Calu3 (cell line): ENCODE measurements at regions not wholly inside any gene's neighbourhood (a gene's known extent, or its start where the extent isn't known, plus 50 kb on each side); places are given as distances from the start of the nearest gene placed in this dataset.

Experiments
- BruUV-seq: library from RNA; stranded (reverse); fragments of 400-500 nt; replicated peaks from 2 replicates; lab custom pipeline; 2021; lab: Mats Ljungman, UMichigan
- CTCF ChIA-PET: fragments of 300-600 bp; sonication (Branson Sonifier 250); formaldehyde crosslinking; loops from one replicate; lab custom pipeline; 2022; ENCODE audit warnings: antibody characterized with exemption; lab: Charles Lee
- DNase-seq: peaks from one replicate; pipeline ENCODE4 v3.0.0; 2022
- H3K27ac Mint-ChIP-seq: one replicate; pipeline ENCODE4 v1.8.0; 2022; ENCODE audit warnings: mixed read lengths; ENCODE audit not compliant: unreplicated experiment
- H3K27me3 Mint-ChIP-seq: one replicate; pipeline ENCODE4 v1.8.0; 2022; ENCODE audit warnings: mixed read lengths; ENCODE audit not compliant: unreplicated experiment
- H3K36me3 Mint-ChIP-seq: one replicate; pipeline ENCODE4 v1.8.0; 2022; ENCODE audit warnings: mild to moderate bottlenecking, moderate library complexity, mixed read lengths; ENCODE audit not compliant: insufficient read depth, unreplicated experiment
- H3K4me1 Mint-ChIP-seq: one replicate; pipeline ENCODE4 v1.8.0; 2022; ENCODE audit warnings: mild to moderate bottlenecking, low read depth, mixed read lengths; ENCODE audit not compliant: unreplicated experiment
- H3K4me3 Mint-ChIP-seq: one replicate; pipeline ENCODE4 v1.8.0; 2022; ENCODE audit warnings: mild to moderate bottlenecking, low read depth, moderate library complexity, mixed read lengths; ENCODE audit not compliant: unreplicated experiment
- H3K9me3 Mint-ChIP-seq: one replicate; pipeline ENCODE4 v1.8.0; 2022; ENCODE audit warnings: low read depth, mixed read lengths; ENCODE audit not compliant: unreplicated experiment
- intact Hi-C: fragments of 100-400 bp; cut with micrococcal nuclease; formaldehyde crosslinking; loops from one replicate; pipeline ENCODE4 v1.10.0; 2022; ENCODE audit not compliant: unreplicated experiment
- TF ChIP-seq, protein P1 (sequence below): fragments of 200-600 bp; IDR thresholded peaks from one replicate; pipeline ENCODE4 v1.8.0; 2022; ENCODE audit warnings: antibody characterized with exemption; ENCODE audit not compliant: unreplicated experiment

DNA sequence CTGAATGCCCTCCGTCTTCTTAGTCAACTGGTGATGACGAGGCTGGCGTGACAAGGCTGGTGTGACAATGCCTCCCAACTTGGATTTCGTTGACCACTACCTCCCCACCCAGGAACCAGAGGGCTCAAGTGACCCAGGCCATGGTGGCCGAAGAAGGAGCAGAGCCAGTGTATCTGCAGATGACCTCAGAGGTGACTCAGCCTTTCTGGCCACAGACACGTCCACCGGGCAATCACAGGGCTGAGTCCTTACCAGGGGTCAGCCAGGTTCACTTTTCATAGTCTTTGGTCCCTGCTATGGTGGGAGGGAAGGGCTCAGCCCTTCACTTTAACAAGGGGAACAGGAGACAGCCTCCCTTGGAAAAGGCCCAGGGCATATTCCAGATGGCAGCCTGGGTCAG, 116.3 kb downstream of the MAF start:
- intact Hi-C loops: no loop called here
- no peak for DNase-seq
- TF ChIP-seq, protein P1, sequence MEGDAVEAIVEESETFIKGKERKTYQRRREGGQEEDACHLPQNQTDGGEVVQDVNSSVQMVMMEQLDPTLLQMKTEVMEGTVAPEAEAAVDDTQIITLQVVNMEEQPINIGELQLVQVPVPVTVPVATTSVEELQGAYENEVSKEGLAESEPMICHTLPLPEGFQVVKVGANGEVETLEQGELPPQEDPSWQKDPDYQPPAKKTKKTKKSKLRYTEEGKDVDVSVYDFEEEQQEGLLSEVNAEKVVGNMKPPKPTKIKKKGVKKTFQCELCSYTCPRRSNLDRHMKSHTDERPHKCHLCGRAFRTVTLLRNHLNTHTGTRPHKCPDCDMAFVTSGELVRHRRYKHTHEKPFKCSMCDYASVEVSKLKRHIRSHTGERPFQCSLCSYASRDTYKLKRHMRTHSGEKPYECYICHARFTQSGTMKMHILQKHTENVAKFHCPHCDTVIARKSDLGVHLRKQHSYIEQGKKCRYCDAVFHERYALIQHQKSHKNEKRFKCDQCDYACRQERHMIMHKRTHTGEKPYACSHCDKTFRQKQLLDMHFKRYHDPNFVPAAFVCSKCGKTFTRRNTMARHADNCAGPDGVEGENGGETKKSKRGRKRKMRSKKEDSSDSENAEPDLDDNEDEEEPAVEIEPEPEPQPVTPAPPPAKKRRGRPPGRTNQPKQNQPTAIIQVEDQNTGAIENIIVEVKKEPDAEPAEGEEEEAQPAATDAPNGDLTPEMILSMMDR: no peak
- CTCF ChIA-PET: no interaction called here
- H3K27ac Mint-ChIP-seq: no peak overlapping the region
- peaks cover 56% of the 10 kb centered on the region for H3K27me3 Mint-ChIP-seq
- peaks cover 6% of the 10 kb centered on the region for H3K9me3 Mint-ChIP-seq
- no peak overlapping the region for H3K4me3 Mint-ChIP-seq
- no TSS peak for BruUV-seq
- H3K36me3 Mint-ChIP-seq: no peaks in the 10 kb centered on the region
- no peaks in the 10 kb centered on the region for H3K4me1 Mint-ChIP-seq

DNA sequence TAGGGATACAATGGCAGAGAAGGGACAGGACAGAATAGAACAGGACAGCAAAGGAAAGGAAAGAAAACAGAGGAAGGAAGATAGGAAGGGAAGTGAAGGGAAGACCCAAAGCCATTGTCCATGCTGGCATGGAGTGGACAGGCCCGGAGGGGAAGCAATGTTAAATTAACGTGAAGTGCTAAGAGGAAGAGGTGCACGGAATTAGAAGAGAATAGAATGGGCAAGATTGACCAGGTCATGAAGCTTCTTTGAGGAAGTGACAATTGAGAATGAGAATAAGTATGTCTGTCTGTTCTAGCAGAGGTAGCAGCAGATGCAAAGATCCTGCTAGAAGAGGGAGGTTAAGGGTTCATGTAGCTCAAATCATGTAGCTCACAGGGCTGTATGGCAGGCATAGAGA, 117.2 kb downstream of the MAF start:
- no peak for DNase-seq
- TF ChIP-seq, protein P1: no peak
- Mint-ChIP-seq H3K4me3 (no peak overlapping the region), H3K4me1 (no peaks in the 10 kb centered on the region), H3K9me3 (peaks cover 4% of the 10 kb centered on the region), H3K36me3 (no peaks in the 10 kb centered on the region), H3K27me3 (peaks cover 47% of the 10 kb centered on the region), H3K27ac (no peak overlapping the region)
- intact Hi-C loops: no loop called here
- CTCF ChIA-PET: no interaction called here
- no TSS peak for BruUV-seq

- Mint-ChIP-seq H3K4me3 (no peak overlapping the region), H3K4me1 (no peaks in the 10 kb centered on the region), H3K36me3 (no peaks in the 10 kb centered on the region), H3K27ac (no peak overlapping the region), H3K27me3 (peaks cover 37% of the 10 kb centered on the region), H3K9me3 (peaks cover 4% of the 10 kb centered on the region)
- no TSS peak for BruUV-seq
- intact Hi-C loops: no loop called here
- DNase-seq: no peak
- CTCF ChIA-PET: no interaction called here
- TF ChIP-seq, protein P1: no peak
These were observed 118.5 kb downstream of the MAF start for GRCh38 chr16:79482011-79482410.

DNA sequence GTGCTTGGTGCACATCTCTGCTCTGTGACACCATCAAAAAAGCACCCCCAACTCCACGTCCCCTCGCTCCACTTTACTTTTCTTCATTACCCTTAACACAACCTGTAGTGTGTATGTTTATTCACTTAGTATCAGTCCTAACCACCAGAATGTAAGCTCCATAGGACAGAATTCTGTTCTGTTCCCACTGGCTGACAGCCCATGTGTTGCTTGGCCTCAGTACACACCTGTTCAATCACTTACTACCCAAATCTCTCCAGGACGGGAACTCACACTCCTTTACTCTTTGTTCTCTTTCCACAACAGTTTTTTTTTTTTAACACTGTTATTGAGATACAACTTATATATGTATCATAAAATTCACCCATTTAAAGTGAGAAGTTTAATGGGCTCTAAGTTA, 119.6 kb downstream of the MAF start:
- Mint-ChIP-seq H3K27ac (no peak overlapping the region), H3K27me3 (peaks cover 37% of the 10 kb centered on the region)
- intact Hi-C loops: no loop called here

More for the DNA sequence above, 119.6 kb downstream of the MAF start:
- Mint-ChIP-seq H3K4me1 (no peaks in the 10 kb centered on the region), H3K9me3 (peaks cover 4% of the 10 kb centered on the region), H3K4me3 (no peak overlapping the region), H3K36me3 (no peaks in the 10 kb centered on the region)
- TF ChIP-seq, protein P1: no peak
- CTCF ChIA-PET: no interaction called here
- DNase-seq: no peak
- BruUV-seq: no TSS peak
